ENCODE measurements at regions not wholly inside any gene's neighbourhood (a gene's known extent, or its start where the extent isn't known, plus 50 kb on each side); places are given as distances from the start of the nearest gene placed in this dataset. TPM values are rescaled to one million over a fixed set of nuclear protein-coding genes. Genes with fewer than 3 reads are reported as not detected.
"Not testable (repeated sequence)": the region's sequence is repeated elsewhere in the genome, so short reads cannot be mapped to it uniquely, and the experiment has no call there.

DNA sequence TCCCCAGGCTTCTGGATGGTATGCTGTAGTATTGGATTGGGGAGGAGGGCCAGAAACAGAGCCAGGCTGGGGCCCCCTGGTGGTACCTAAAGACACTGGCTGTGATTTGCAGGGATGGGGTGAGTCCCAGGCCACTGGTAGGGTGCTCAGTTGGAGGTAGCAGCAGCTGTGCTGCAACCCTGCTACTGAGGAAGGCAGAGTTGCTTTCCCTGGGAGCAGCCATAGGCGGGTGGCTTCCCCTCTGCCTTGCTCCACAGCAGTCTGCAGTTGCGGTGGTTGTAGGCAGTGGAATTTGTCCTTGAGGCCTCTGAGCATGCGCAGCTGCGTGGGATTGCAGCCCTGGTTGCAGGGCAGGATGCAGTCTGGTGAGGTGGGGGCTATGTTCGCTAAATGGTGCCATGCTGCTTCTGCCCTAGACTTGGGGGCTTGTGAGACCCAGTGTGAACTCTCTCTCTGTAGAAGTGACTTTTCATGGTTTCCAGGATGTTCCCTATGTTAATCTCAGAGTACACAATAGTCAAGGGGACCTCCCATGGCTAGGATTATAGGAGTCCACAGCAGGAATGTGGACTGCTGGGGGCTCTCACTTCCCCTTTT lies 443.5 kb downstream of the XIRP2 start:
- Histone ChIP-seq H3K4me1 (ENCODE audit: low read length) (no peaks in the 10 kb centered on the region), H3K9ac (ENCODE audit: low read length) (no peak overlapping the region), H3K9me2 (replicated peaks; ENCODE audit: insufficient read depth, low read length) (no peaks in the 10 kb centered on the region; the same call in 1 of the 2 replicates), H3K9me3 (ENCODE audit: low read length) (no peaks in the 10 kb centered on the region), H3K27ac (ENCODE audit: low read length) (no peak overlapping the region), H3K79me2 (ENCODE audit: low read length) (no peaks in the 10 kb centered on the region), H3K36me3 (ENCODE audit: insufficient read depth, low read length) (no peaks in the 10 kb centered on the region), H3K4me2 (ENCODE audit: low read depth, low read length, poor library complexity, severe bottlenecking) (no peak overlapping the region), H2AFZ (ENCODE audit: low read length) (no peak overlapping the region), H4K20me1 (ENCODE audit: insufficient read depth, low read depth, low read length) (no peaks in the 10 kb centered on the region), H3K27me3 (ENCODE audit: low read length) (0 out of 2 replicates have a peak, but pooled peaks cover 2% of the 10 kb centered on the region), H3K4me3 (ENCODE audit: low read length) (no peak overlapping the region)
- peak; percentile 61 for DNase-seq

DNA sequence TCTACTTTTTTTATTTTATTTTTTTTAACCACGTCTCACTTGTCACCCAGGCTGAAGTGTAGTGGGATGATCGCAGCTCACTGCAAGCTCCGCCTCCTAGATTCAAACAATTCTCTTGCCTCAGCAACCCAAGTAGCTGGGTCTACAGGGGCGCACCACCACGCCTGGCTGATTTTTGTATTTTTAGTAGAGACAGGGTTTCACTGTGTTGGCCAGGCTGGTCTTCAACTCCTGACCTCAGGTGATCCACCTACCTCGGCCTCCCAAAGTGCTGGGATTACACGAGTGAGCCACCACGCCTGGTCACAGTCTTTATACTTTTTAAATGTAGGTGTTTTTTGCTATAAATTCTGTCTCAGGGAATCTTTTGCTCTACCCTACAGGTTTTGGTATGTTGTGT lies 440.5 kb downstream of the XIRP2 start:
- not testable (repeated sequence) for H4K20me1 ChIP-seq (ENCODE audit: insufficient read depth, low read depth, low read length); H3K9ac ChIP-seq (ENCODE audit: low read length); H3K4me2 ChIP-seq (ENCODE audit: low read depth, low read length, poor library complexity, severe bottlenecking); H3K27me3 ChIP-seq (ENCODE audit: low read length); DNase-seq; H3K9me3 ChIP-seq (ENCODE audit: low read length); H2AFZ ChIP-seq (ENCODE audit: low read length); H3K9me2 ChIP-seq (replicated peaks; ENCODE audit: insufficient read depth, low read length); H3K27ac ChIP-seq (ENCODE audit: low read length); H3K4me1 ChIP-seq (ENCODE audit: low read length); H3K4me3 ChIP-seq (ENCODE audit: low read length); H3K36me3 ChIP-seq (ENCODE audit: insufficient read depth, low read length); H3K79me2 ChIP-seq (ENCODE audit: low read length)

DNA sequence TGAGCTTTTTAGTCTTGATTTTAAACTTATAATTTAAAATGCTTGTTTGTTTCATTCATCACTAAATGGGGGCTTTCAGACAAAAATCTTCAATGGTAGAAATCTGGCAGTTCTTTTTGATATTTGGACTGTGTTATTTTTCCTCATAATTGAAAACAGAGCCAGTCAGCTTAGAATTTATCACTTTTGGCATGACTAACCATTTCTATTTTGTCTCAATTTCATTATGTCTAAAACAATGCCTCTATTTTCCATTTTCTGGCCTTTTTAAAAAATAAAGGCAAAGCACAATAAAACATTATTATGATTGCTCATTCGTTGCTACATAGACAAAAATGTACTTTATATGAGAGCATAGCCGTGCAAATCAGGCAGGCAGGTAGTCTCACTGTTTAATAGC lies 434.5 kb downstream of the XIRP2 start:
- Histone ChIP-seq H3K4me1 (ENCODE audit: low read length) (no peaks in the 10 kb centered on the region), H3K36me3 (ENCODE audit: insufficient read depth, low read length) (no peaks in the 10 kb centered on the region), H2AFZ (ENCODE audit: low read length) (no peak overlapping the region), H3K9me2 (replicated peaks; ENCODE audit: insufficient read depth, low read length) (no peaks in the 10 kb centered on the region), H3K4me3 (ENCODE audit: low read length) (no peak overlapping the region), H3K27ac (ENCODE audit: low read length) (no peak overlapping the region), H3K4me2 (ENCODE audit: low read depth, low read length, poor library complexity, severe bottlenecking) (no peak overlapping the region), H3K9me3 (ENCODE audit: low read length) (no peaks in the 10 kb centered on the region), H4K20me1 (ENCODE audit: insufficient read depth, low read depth, low read length) (no peaks in the 10 kb centered on the region), H3K9ac (ENCODE audit: low read length) (no peak overlapping the region), H3K27me3 (ENCODE audit: low read length) (0 out of 2 replicates have a peak, but pooled peaks cover 3% of the 10 kb centered on the region), H3K79me2 (ENCODE audit: low read length) (no peaks in the 10 kb centered on the region)
- DNase-seq: no peak

DNA sequence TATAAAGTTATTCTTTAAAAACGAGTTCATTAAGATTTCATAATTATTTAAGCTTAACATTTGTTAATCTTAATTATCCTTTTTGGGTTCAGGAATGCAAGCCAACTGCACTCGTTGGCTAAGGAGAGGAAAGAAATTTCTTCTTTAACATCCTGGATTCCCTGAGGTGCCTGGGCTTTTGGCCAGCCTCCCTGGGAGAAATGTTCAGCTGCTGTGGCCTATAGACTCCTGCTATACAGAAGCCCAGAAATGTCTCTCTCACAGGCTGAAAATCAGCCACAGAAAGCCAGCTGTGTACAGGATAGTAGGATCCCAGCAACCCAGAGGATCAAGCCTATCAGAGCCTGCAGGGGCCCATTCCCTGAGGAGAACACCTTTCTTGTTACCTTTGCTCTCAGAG lies 430.3 kb downstream of the XIRP2 start:
- Histone ChIP-seq H3K9me3 (ENCODE audit: low read length) (no peaks in the 10 kb centered on the region), H3K79me2 (ENCODE audit: low read length) (no peaks in the 10 kb centered on the region), H3K27ac (ENCODE audit: low read length) (no peak overlapping the region), H3K4me2 (ENCODE audit: low read depth, low read length, poor library complexity, severe bottlenecking) (no peak overlapping the region), H3K27me3 (ENCODE audit: low read length) (0 out of 2 replicates have a peak, but pooled peaks cover 3% of the 10 kb centered on the region), H2AFZ (ENCODE audit: low read length) (no peak overlapping the region), H3K9ac (ENCODE audit: low read length) (no peak overlapping the region), H3K9me2 (replicated peaks; ENCODE audit: insufficient read depth, low read length) (no peaks in the 10 kb centered on the region), H3K4me1 (ENCODE audit: low read length) (no peaks in the 10 kb centered on the region), H4K20me1 (ENCODE audit: insufficient read depth, low read depth, low read length) (no peaks in the 10 kb centered on the region), H3K4me3 (ENCODE audit: low read length) (no peak overlapping the region), H3K36me3 (ENCODE audit: insufficient read depth, low read length) (no peaks in the 10 kb centered on the region)
- DNase-seq: no peak

DNA sequence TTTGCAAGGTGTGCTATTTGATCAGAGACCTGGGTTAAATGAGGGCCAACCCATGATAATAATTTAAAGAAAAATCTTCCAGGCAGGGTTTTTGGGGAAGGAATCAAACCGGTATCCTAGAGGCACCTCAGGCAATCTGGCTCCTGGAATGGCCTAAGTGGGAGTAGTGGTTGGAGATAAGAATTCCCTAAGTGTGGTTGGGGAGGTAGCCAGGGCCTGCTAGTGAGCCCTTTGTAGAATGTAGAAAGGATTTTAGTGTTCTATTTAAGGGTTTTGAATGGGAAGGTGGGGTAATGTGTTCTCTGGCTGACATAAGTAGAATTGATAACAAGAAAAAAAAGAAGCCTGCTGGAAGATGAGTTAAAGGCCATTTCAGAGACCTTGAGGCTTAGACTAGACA lies 422.2 kb downstream of the XIRP2 start:
- Histone ChIP-seq H3K27me3 (ENCODE audit: low read length) (no peaks in the 10 kb centered on the region), H4K20me1 (ENCODE audit: insufficient read depth, low read depth, low read length) (no peaks in the 10 kb centered on the region), H3K4me2 (ENCODE audit: low read depth, low read length, poor library complexity, severe bottlenecking) (no peak overlapping the region), H3K9me3 (ENCODE audit: low read length) (no peaks in the 10 kb centered on the region), H3K79me2 (ENCODE audit: low read length) (no peaks in the 10 kb centered on the region), H3K27ac (ENCODE audit: low read length) (no peak overlapping the region), H3K9ac (ENCODE audit: low read length) (no peak overlapping the region), H3K9me2 (replicated peaks; ENCODE audit: insufficient read depth, low read length) (no peaks in the 10 kb centered on the region), H3K4me1 (ENCODE audit: low read length) (no peaks in the 10 kb centered on the region), H3K36me3 (ENCODE audit: insufficient read depth, low read length) (no peaks in the 10 kb centered on the region), H2AFZ (ENCODE audit: low read length) (no peak overlapping the region), H3K4me3 (ENCODE audit: low read length) (no peak overlapping the region)
- no peak for DNase-seq

Small RNA genes in the stretch of these regions (small RNA-seq; reads per million reads assigned to genes)
- gene RNU7-148P: not detected

Measured in Karpas-422 (cell line).